H9 (cell line): ENCODE measurements at regions not wholly inside any gene's neighbourhood (a gene's known extent, or its start where the extent isn't known, plus 50 kb on each side); places are given as distances from the start of the nearest gene placed in this dataset.

ENCODE experiments used
- DNase-seq: peaks from one replicate; pipeline ENCODE4 v3.0.0-alpha.2; 2017
- H2AFZ ChIP-seq: one replicate; pipeline ENCODE4 v1.6.1; 2013; ENCODE audit warnings: mild to moderate bottlenecking, low read length, control low read depth, moderate library complexity
- H2AK5ac ChIP-seq: 2 replicates; pipeline ENCODE4 v1.6.1; 2013; ENCODE audit warnings: low read length, control low read depth, mixed read lengths; ENCODE audit not compliant: insufficient read length
- H2BK120ac ChIP-seq: one replicate; pipeline ENCODE4 v1.6.1; 2013; ENCODE audit warnings: low read depth, mild to moderate bottlenecking, low read length, control low read depth, inconsistent platforms; ENCODE audit not compliant: poor library complexity, severe bottlenecking
- H2BK12ac ChIP-seq: 2 replicates; pipeline ENCODE4 v1.6.1; 2013; ENCODE audit warnings: low read length, control low read depth, mixed read lengths, low read depth; ENCODE audit not compliant: insufficient read length
- H2BK15ac ChIP-seq: 2 replicates; pipeline ENCODE4 v1.6.1; 2013; ENCODE audit warnings: low read depth, low read length, control low read depth
- H2BK20ac ChIP-seq: one replicate; pipeline ENCODE4 v1.6.1; 2013; ENCODE audit warnings: low read depth, mild to moderate bottlenecking, low read length, control low read depth, inconsistent platforms; ENCODE audit not compliant: poor library complexity, severe bottlenecking
- H2BK5ac ChIP-seq: 2 replicates; pipeline ENCODE4 v1.6.1; 2013; ENCODE audit warnings: low read length, control low read depth, mixed read lengths; ENCODE audit not compliant: insufficient read length
- H3K14ac ChIP-seq: 2 replicates; pipeline ENCODE4 v1.6.1; 2013; ENCODE audit warnings: low read length, control low read depth; ENCODE audit not compliant: insufficient read depth
- H3K18ac ChIP-seq: 2 replicates; pipeline ENCODE4 v1.6.1; 2013; ENCODE audit warnings: low read depth, mild to moderate bottlenecking, mixed read lengths, low read length, control low read depth; ENCODE audit not compliant: insufficient read length
- H3K23ac ChIP-seq: 2 replicates; pipeline ENCODE4 v1.6.1; 2013; ENCODE audit warnings: low read length, control low read depth, mixed read lengths, low read depth; ENCODE audit not compliant: insufficient read length
- H3K23me2 ChIP-seq: 2 replicates; pipeline ENCODE4 v1.6.1; 2013; ENCODE audit warnings: low read depth, mild to moderate bottlenecking, mixed read lengths, low read length, control low read depth; ENCODE audit not compliant: insufficient read length, poor library complexity, severe bottlenecking
- H3K27ac ChIP-seq: 2 replicates; pipeline ENCODE4 v1.5.1; 2013; ENCODE audit warnings: low read length, control low read depth, mixed read lengths, low read depth; ENCODE audit not compliant: insufficient read length
- H3K27me3 ChIP-seq: 2 replicates; pipeline ENCODE4 v1.6.1; 2013; ENCODE audit warnings: low read length, control low read depth, inconsistent platforms; ENCODE audit not compliant: insufficient read depth
- H3K4ac ChIP-seq: 2 replicates; pipeline ENCODE4 v1.6.1; 2013; ENCODE audit warnings: low read depth, mild to moderate bottlenecking, control low read depth, inconsistent platforms, low read length, moderate library complexity
- H3K4me1 ChIP-seq: 2 replicates; pipeline ENCODE4 v1.6.1; 2013; ENCODE audit warnings: low read length, control low read depth, inconsistent platforms; ENCODE audit not compliant: insufficient read depth
- H3K4me2 ChIP-seq: 2 replicates; pipeline ENCODE4 v1.6.1; 2013; ENCODE audit warnings: low read length, control low read depth, mixed read lengths; ENCODE audit not compliant: insufficient read length, insufficient read depth
- H3K56ac ChIP-seq: 2 replicates; pipeline ENCODE4 v1.6.1; 2013; ENCODE audit warnings: low read depth, mild to moderate bottlenecking, mixed read lengths, low read length, control low read depth; ENCODE audit not compliant: insufficient read length
- H3K79me1 ChIP-seq: 2 replicates; pipeline ENCODE4 v1.6.1; 2013; ENCODE audit warnings: low read depth, mild to moderate bottlenecking, moderate library complexity, low read length, control low read depth, inconsistent platforms; ENCODE audit not compliant: insufficient read depth, poor library complexity, severe bottlenecking
- H3K79me2 ChIP-seq: 2 replicates; pipeline ENCODE4 v1.6.1; 2013; ENCODE audit warnings: low read length, control low read depth, inconsistent platforms; ENCODE audit not compliant: insufficient read depth
- H3K9ac ChIP-seq: 2 replicates; pipeline ENCODE4 v1.6.1; 2013; ENCODE audit warnings: low read length, control low read depth, mixed read lengths; ENCODE audit not compliant: insufficient read length; ENCODE audit errors: extremely low read depth
- H3K9me3 ChIP-seq: one replicate; pipeline ENCODE4 v1.6.1; 2013; ENCODE audit warnings: low read depth, low read length, inconsistent platforms; ENCODE audit not compliant: control insufficient read depth
- H3T11ph ChIP-seq: one replicate; pipeline ENCODE4 v1.6.1; 2013; ENCODE audit warnings: mild to moderate bottlenecking, low read length, control low read depth, inconsistent platforms
- H4K20me1 ChIP-seq: one replicate; pipeline ENCODE4 v1.6.1; 2013; ENCODE audit not compliant: control insufficient read depth, insufficient read length, insufficient read depth
- H4K5ac ChIP-seq: 2 replicates; pipeline ENCODE4 v1.6.1; 2013; ENCODE audit warnings: low read depth, mild to moderate bottlenecking, mixed read lengths, low read length, control low read depth; ENCODE audit not compliant: insufficient read length
- H4K8ac ChIP-seq: replicated peaks from 2 replicates; pipeline ENCODE4 v1.6.1; 2013; ENCODE audit warnings: low read length, control low read depth, mixed read lengths, low read depth; ENCODE audit not compliant: insufficient read length
- H4K91ac ChIP-seq: 2 replicates; pipeline ENCODE4 v1.6.1; 2013; ENCODE audit warnings: low read depth, mild to moderate bottlenecking, moderate library complexity, mixed read lengths, low read length, control low read depth; ENCODE audit not compliant: insufficient read length
- H3K27ac Mint-ChIP-seq, 3 experiments: 2 replicates in 2 of 3; 3 replicates in 1 of 3; pipeline ENCODE4 v1.8.0; 2020 to 2021; ENCODE audit warnings: mixed read lengths in 3 of 3, mild to moderate bottlenecking in 1 of 3, moderate library complexity in 1 of 3
- H3K27me3 Mint-ChIP-seq: 2 replicates; pipeline ENCODE4 v1.8.0; 2021; ENCODE audit warnings: low read depth, mild to moderate bottlenecking, moderate library complexity, mixed read lengths
- H3K36me3 Mint-ChIP-seq, 3 experiments: 2 replicates in 2 of 3; 3 replicates in 1 of 3; pipeline ENCODE4 v1.8.0; 2020 to 2021; ENCODE audit warnings: low read depth in 3 of 3, mixed read lengths in 3 of 3; ENCODE audit not compliant: insufficient read depth in 1 of 3
- H3K4me1 Mint-ChIP-seq, 2 experiments: 2 replicates each; pipeline ENCODE4 v1.8.0; 2020; ENCODE audit warnings: mixed read lengths in 2 of 2
- H3K4me3 Mint-ChIP-seq, 2 experiments: 2 replicates in 1 of 2; 3 replicates in 1 of 2; pipeline ENCODE4 v1.8.0; 2020 to 2021; ENCODE audit warnings: mild to moderate bottlenecking in 2 of 2, mixed read lengths in 2 of 2, moderate library complexity in 1 of 2
- H3K9me3 Mint-ChIP-seq, 2 experiments: 2 replicates in 1 of 2; 3 replicates in 1 of 2; pipeline ENCODE4 v1.8.0; 2020; ENCODE audit warnings: mild to moderate bottlenecking in 2 of 2, mixed read lengths in 2 of 2, moderate library complexity in 1 of 2
- WGBS: extraction: QIAGEN DNeasy Blood & Tissue Kit; methylation state at CpG from one replicate; pipeline ENCODE4 v1.1.7; 2013; ENCODE audit warnings: missing lambda C conversion rate, low lambda C conversion rate, mixed read lengths; ENCODE audit not compliant: insufficient read length; ENCODE audit errors: extremely low coverage; 5-methylcytosine and 5-hydroxymethylcytosine counted together
- TF ChIP-seq, protein P1 (sequence below): fragments of 200-600 bp; sonication (generic); conservative IDR thresholded peaks from 3 replicates; pipeline ENCODE4 v1.8.0; 2021; ENCODE audit warnings: antibody characterized with exemption, mild to moderate bottlenecking

DNA sequence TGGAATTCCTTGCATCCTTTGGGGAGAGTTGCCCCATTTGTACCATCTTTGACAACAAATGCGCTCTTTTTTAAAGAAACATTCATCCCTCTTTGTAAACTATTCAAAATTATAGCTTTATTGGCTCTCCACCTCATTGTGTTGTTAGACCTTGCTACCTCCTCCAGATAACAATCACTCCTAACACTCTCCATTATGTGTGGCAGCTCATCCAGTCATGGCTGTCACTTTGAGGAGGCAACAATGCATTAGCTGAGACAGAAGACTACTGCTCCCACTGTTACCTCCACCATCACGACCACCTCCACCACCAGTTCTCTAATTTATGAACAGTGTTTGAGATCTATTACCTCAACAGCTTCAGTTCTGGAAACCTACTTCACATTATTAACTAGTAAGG, 339.1 kb downstream of the FRK start:
- Histone ChIP-seq H3K23ac (no peak overlapping the region), H2BK12ac (no peak overlapping the region), H2AK5ac (no peak overlapping the region), H4K8ac (no peak overlapping the region), H4K91ac (no peak overlapping the region), H2BK120ac (no peak overlapping the region), H2AFZ (no peak overlapping the region), H3K4ac (no peak overlapping the region), H3K23me2 (no peaks in the 10 kb centered on the region), H3K9ac (no peak overlapping the region), H3K27me3 (no peaks in the 10 kb centered on the region), H2BK5ac (no peak overlapping the region), H2BK15ac (no peak overlapping the region), H4K5ac (no peak overlapping the region), H3T11ph (no peak overlapping the region), H3K56ac (no peak overlapping the region), H2BK20ac (no peak overlapping the region), H3K79me1 (no peaks in the 10 kb centered on the region), H3K9me3 (no peaks in the 10 kb centered on the region), H3K4me1 (no peaks in the 10 kb centered on the region), H3K14ac (no peak overlapping the region), H3K79me2 (no peaks in the 10 kb centered on the region), H3K27ac (no peak overlapping the region), H3K4me2 (no peak overlapping the region), H3K18ac (no peak overlapping the region), H4K20me1 (no peaks in the 10 kb centered on the region)
- DNase-seq: no peak
- TF ChIP-seq, protein P1, sequence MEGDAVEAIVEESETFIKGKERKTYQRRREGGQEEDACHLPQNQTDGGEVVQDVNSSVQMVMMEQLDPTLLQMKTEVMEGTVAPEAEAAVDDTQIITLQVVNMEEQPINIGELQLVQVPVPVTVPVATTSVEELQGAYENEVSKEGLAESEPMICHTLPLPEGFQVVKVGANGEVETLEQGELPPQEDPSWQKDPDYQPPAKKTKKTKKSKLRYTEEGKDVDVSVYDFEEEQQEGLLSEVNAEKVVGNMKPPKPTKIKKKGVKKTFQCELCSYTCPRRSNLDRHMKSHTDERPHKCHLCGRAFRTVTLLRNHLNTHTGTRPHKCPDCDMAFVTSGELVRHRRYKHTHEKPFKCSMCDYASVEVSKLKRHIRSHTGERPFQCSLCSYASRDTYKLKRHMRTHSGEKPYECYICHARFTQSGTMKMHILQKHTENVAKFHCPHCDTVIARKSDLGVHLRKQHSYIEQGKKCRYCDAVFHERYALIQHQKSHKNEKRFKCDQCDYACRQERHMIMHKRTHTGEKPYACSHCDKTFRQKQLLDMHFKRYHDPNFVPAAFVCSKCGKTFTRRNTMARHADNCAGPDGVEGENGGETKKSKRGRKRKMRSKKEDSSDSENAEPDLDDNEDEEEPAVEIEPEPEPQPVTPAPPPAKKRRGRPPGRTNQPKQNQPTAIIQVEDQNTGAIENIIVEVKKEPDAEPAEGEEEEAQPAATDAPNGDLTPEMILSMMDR: no peak
- Mint-ChIP-seq H3K4me1 (no peaks in the 10 kb centered on the region), H3K9me3 (no peaks in the 10 kb centered on the region), H3K36me3 (no peaks in the 10 kb centered on the region), H3K27ac (no peak overlapping the region), H3K4me3 (no peak overlapping the region), H3K27me3 (no peaks in the 10 kb centered on the region)
- no CpG with 5 or more reads among the region's 2 CpGs for WGBS
